ENCODE measurements at regions not wholly inside any gene's neighbourhood (a gene's known extent, or its start where the extent isn't known, plus 50 kb on each side); places are given as distances from the start of the nearest gene placed in this dataset.

DNA sequence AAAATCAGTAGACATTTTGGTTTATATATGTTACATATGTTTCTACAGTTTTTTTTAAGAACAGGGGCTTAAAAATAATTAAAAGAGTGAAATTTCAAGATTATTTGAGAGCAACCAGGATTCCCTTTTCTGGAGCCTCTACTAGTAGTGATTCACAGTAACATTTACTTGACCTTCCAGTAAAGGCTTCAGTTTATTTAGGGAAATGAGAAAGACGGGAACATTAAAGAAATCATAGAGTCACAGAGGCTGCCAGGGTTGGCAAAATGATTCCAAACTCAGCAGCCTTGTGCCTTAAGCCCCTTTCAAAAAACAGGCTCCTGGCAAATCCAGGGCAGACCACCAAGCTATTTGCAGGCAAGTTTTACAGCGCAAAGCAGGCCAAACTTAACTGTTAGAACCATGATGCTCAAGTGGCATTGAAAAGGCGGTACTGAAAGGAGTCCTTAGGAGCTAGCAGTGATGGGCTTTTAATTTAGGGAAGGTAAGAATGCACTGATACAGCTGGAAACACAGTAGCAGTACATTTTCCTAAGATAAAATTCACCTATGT, 201.1 kb upstream of the ADAMTS9 start:
- TF ChIP-seq CHD2 (IDR thresholded peaks at IDR 0.05; ENCODE audit: low read length, partially characterized antibody), result no peak
- TF ChIP-seq, protein P1, sequence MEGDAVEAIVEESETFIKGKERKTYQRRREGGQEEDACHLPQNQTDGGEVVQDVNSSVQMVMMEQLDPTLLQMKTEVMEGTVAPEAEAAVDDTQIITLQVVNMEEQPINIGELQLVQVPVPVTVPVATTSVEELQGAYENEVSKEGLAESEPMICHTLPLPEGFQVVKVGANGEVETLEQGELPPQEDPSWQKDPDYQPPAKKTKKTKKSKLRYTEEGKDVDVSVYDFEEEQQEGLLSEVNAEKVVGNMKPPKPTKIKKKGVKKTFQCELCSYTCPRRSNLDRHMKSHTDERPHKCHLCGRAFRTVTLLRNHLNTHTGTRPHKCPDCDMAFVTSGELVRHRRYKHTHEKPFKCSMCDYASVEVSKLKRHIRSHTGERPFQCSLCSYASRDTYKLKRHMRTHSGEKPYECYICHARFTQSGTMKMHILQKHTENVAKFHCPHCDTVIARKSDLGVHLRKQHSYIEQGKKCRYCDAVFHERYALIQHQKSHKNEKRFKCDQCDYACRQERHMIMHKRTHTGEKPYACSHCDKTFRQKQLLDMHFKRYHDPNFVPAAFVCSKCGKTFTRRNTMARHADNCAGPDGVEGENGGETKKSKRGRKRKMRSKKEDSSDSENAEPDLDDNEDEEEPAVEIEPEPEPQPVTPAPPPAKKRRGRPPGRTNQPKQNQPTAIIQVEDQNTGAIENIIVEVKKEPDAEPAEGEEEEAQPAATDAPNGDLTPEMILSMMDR (IDR thresholded peaks at IDR 0.05), result no peak
- TF ChIP-seq, protein P2, sequence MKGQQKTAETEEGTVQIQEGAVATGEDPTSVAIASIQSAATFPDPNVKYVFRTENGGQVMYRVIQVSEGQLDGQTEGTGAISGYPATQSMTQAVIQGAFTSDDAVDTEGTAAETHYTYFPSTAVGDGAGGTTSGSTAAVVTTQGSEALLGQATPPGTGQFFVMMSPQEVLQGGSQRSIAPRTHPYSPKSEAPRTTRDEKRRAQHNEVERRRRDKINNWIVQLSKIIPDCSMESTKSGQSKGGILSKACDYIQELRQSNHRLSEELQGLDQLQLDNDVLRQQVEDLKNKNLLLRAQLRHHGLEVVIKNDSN (IDR thresholded peaks at IDR 0.05; ENCODE audit: borderline replicate concordance, low read depth), result no peak
- no peak for TF ChIP-seq EP300 (IDR thresholded peaks at IDR 0.05; ENCODE audit: borderline replicate concordance in 1 of 2, low read depth in 1 of 2, low read length in 1 of 2)
- TF ChIP-seq RCOR1 (IDR thresholded peaks at IDR 0.05; ENCODE audit: low read length), result no peak
- TF ChIP-seq RFX5 (IDR thresholded peaks at IDR 0.05; ENCODE audit: low read length), result no peak
- TF ChIP-seq TAF1 (IDR thresholded peaks at IDR 0.05; ENCODE audit: borderline replicate concordance, low read depth, low read length), result no peak
- TF ChIP-seq, protein P3, sequence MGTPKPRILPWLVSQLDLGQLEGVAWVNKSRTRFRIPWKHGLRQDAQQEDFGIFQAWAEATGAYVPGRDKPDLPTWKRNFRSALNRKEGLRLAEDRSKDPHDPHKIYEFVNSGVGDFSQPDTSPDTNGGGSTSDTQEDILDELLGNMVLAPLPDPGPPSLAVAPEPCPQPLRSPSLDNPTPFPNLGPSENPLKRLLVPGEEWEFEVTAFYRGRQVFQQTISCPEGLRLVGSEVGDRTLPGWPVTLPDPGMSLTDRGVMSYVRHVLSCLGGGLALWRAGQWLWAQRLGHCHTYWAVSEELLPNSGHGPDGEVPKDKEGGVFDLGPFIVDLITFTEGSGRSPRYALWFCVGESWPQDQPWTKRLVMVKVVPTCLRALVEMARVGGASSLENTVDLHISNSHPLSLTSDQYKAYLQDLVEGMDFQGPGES (IDR thresholded peaks at IDR 0.05; ENCODE audit: low read depth, low read length), result no peak
- no peak for TF ChIP-seq RAD21 (IDR thresholded peaks at IDR 0.05; ENCODE audit: low read length)
- no peak for TF ChIP-seq POLR2AphosphoS5 (IDR thresholded peaks at IDR 0.05; ENCODE audit: low read depth, low read length)
- TF ChIP-seq ELF1 (IDR thresholded peaks at IDR 0.05), result no peak
- no peak for TF ChIP-seq TCF12 (IDR thresholded peaks at IDR 0.05)
